ENCODE measurements at regions not wholly inside any gene's neighbourhood (a gene's known extent, or its start where the extent isn't known, plus 50 kb on each side); places are given as distances from the start of the nearest gene placed in this dataset.
"Not testable (repeated sequence)": the region's sequence is repeated elsewhere in the genome, so short reads cannot be mapped to it uniquely, and the experiment has no call there.

DNA sequence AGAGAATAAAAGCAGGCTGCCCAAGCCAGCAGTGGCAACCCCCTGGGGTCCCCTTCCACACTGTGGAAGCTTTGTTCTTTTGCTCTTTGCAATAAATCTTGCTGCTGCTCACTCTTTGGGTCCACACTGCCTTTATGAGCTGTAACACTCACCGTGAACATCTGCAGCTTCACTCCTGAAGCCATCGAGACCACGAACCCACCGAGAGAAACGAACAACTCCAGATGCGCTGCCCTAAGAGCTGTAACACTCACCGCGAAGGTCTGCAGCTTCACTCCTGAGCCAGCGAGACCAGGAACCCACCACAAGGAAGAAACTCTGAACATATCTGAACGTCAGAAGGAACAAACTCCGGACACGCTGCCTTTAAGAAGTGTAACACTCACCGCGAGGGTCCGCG is 1252.9 kb downstream of the STIM2 start:
- DNase-seq = not testable (repeated sequence)

DNA sequence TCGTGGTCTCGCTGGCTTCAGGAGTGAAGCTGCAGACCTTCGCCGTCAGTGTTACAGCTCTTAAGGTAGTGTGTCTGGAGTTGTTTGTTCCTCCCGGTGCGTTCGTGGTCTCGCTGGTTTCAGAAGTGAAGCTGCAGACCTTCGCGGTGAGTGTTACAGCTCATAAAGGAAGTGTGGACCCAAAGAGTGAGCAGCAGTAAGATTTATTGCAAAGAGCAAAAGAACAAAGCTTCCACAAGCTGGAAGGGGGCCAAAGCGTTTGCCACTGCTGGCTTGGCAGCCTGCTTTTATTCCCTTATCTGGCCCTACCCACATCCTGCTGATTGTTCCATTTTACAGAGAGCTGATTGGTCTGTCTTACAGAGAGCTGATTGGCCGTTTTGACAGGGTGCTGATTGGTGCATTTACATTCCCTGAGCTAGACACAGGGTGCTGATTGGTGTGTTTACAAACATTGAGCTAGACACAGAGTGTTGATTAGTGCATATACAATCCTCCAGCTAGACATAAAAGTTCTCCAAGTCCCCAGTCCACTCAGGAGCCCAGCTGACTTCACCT is 1256.0 kb downstream of the STIM2 start:
- DNase-seq = not testable (repeated sequence)

DNA sequence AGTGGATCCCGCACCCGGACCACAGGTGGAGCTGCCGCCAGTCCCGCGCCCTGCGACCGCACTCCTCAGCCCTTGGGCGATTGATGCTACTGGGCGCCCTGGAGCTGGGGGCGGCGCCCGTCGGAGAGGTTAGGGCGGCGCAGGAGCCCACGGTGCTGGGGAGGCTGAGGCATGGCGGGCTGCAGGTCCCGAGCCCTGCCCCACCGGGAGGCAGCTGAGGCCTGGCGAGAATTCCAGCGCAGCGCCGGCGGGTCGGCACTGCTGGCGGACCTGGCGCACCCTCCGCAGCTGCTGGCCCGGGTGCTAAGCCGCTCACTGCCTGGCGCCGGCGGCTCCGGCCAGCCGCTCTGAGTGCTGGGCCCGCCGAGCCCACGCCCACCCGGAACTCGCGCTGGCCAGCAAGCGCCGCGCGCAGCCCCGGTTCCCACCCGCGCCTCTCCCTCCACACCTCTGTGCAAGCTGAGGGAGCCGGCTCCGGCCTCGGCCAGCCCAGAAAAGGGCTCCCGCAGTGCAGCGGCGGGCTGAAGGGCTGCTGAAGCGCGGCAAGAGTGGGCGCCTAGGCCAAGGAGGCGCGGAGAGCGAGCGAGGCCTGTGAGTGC is 1256.5 kb downstream of the STIM2 start:
- no peak for DNase-seq

DNA sequence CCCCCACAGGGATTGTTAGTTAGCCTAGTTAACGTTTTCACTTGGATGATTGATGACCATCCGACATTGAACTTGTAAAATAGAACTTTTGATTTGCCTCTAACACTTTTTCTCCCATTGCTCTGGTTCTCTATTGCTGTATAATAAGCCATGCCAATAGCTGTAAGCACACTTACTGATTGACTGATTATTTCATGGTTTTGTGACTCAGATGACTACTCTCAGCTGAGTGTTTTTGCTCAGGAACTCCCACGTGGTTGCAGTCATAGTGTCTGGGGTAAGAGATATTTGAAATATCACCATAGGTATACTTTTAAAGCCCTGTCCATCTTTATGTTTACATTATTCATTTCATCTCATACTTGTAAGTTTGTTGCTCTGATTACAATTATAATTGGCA is 1285.5 kb downstream of the STIM2 start:
- DNase-seq = no peak

DNA sequence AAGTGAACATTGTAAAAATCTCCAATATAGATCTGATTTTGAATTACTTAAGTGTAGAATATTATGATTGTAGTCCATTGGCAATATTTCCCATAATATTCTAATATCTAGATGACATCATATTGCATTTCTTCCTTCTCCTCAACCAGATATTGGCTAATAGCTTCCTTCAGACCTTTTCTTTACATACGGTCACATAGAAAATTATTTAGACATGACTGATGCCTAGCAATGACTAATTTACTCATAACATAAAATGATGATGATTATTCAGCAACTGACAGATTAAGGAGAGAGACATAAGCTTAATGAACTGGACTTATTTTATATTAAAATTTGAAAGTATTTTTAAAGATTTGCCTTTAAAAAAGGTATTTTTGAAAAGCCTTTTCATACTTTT is 1287.6 kb downstream of the STIM2 start:
- no peak for DNase-seq

DNA sequence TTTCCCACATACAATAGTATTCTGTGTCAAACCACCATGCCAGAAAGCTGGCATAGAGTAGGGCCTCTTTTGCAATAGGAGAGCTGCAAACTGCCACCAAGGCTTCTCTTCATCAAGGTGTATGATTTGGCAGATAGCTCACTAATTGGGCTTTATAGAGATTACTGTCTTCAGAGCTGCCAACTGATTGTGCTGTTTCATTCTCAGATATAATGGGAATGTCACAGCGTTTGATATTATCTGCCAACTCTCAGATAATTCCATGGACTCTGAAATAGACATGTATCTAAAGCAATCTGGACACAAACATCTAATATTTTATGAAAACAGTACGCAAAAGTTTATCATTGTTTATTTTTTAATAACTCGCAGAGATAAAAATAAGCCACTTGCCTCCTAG is 1289.1 kb downstream of the STIM2 start:
- DNase-seq = no peak

DNA sequence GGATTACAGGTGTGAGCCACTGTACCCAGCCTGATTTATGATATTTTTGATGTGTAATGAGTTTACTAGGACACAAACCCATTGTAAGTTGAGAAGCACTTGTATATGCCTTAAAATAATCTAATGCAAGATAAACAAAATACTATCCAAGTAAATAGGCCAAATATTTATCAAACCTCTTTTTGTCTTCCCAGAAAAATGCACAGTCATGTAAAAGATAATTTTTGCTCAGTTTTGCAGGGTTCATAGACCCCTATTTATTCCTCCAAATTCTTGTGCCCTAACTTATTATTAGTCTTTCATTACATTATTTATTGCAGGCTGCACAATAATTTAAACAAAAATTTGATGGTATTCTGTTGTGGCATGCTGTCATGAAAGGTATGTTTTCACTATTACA is 1290.7 kb downstream of the STIM2 start:
- no peak for DNase-seq

DNA sequence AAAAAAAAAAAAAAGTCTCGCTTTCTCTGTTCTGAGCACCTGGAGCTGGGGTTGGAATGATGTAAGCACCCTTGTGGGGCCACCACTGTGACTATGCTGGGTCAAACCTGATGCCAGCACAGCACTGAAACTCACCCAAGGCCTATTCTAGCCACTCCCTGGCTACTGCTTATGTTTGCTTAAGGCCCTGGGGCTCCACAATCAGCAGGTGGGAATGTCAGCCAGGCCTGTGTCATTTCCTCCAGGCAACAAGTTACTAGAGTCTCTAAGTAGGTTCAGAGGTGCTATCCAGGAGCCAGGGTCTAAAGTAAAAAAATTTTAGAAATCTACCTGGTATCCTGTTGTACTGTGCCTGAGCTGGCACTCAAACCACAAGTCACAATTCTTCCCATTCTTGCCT is 1306.8 kb downstream of the STIM2 start:
- DNase-seq = no peak

DNA sequence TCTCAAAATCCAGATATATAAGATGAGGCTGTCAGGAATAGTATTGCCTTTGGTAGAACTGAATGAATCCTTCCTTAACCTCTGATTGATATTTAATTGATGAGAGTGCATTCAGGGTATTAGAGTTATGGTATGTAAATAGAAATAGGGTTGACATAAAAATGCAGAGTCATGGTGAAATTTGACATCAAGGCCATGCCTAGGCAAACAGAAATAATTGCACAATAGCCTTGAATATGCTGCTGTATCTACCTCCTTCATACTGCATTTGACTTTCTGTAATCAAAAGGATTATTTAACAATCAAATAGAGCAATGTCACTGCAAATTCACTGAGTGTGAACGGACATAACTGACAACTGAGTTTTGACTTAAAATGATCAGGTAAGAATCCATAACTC is 1316.3 kb downstream of the STIM2 start:
- DNase-seq = no peak

DNA sequence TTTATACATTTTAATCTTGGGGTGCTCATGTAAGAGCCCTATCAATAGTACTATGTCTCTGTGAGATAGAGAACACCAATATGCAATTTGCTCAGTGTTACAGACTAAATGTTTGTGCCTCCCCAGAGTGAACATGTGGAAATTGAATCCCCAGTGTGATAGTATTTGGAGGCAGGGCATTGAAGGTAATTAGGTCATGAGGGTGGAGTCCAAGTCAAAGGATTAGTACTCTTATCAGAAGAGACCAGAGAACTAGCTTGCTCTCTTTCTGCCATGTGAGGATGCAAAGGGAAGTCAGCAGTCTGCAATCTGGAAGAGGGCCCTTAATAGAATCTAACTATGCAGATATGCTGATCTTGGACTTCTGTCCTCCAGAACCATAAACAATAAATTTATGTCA is 1317.0 kb downstream of the STIM2 start:
- DNase-seq = no peak

DNA sequence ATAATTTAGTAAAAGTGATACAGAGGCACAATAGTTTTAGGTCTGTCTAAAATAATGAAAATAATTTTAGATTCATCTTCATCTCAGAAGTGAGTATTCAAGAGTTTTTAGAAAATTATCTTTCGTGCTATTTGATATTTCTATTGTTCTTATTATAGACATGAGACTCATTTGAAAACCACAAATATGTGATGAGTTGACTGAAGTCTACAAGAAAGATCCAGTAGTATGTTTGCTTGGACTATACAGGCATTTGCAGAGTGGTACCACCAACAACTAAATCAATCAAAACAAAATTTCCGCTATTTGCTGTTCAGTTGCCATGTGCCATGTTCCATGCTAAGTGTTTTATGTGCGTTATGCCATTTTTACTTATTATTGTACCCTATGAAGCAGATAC is 1318.5 kb downstream of the STIM2 start:
- no peak for DNase-seq

DNA sequence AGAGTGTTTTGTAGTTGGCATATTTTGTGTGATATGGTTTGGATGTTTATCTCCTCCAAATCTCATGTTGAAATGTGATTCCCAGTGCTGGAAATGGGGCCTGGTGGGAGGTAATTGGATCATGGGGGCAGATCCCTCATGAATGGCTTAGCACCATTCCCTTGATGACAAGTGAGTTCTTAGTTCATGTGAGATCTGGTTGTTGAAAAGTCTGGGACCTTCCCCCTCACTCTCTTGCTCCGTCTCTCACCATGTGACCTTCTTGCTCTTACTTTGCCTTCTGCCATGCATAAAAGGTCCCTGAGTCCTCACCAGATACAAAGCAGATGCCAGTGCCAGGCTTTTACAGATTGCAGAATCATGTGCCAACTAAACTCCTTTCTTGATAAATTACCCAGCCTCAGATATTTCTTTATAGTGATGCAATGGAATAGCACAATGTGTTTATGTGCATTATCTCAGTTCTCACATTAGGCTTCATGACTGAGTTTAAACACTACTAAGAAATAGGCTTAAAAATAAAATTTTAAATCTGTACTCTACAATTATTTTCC is 1348.8 kb downstream of the STIM2 start:
- no peak for DNase-seq

DNA sequence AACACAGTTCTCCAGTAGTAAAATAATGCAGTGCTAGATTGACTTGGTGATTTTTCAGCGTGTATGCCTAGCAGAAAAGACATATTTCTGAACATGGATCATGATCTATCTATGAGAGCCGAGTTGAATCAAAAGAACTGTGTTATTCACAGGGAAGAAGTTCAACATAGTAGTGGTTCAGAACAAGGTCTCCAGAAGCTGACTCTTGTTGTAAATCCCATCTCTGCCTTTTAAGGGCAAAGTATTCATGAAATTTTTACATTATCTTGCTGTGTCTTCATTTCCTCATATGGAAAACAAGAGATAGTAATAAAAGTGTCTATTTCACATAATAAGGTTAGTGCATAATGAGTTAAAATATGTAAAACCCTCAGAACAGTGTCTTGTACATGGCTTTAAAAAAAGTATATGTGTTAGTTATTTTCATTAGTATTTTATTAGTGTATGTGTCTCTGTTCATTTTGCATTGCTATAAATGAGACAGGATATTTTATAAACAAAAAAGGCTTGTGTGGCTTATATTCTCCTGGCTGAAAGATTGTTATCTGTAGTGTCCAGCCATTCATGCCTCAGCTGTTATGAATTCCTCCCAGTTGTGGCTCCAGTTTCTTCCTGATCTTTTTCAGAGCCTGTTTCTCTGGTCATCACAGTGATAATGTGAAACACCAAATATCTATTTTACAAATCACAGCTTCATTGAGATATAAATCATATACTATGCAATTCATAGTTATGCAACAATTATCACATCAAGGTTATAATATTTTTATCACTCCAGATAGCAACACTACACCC is 1351.2 kb downstream of the STIM2 start:
- DNase-seq = no peak

DNA sequence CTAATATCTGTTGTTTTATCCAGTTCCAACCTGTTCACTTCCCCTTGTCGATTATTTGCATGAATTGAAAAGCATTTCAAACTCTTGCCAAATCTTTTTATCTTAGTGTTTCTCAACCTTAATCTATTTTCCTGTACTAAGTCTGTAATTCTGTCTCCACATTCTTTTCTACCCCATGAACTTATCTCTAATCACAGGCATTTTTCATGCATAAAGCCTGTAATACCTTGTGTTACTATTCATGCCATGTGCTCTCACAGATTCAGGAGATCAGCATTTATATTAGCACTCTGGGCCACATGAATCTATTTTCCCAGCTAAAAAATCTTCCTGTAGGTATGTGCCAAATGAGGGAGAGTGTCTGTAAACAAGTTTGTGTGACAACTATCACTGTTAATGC is 1360.9 kb downstream of the STIM2 start:
- no peak for DNase-seq

DNA sequence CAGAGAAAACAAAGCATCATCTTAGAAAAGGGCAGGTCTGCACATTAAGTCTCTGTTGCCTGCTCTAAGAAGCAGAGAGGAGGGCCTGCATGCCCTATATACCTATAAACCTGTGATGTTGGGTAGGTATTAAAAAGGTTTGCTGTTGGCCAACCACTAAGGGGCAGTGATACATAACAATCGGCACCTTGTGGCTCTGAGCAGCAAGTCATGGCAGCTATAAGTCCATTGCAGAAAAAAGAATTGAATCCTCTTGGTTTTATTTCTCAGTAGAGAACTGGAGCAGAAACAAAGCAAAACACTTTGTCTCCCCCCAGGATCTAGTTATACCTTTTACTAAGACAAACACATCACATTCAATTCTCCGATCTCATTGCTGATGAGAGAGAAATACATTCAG is 1364.4 kb downstream of the STIM2 start:
- peak; percentile 36 for DNase-seq

DNA sequence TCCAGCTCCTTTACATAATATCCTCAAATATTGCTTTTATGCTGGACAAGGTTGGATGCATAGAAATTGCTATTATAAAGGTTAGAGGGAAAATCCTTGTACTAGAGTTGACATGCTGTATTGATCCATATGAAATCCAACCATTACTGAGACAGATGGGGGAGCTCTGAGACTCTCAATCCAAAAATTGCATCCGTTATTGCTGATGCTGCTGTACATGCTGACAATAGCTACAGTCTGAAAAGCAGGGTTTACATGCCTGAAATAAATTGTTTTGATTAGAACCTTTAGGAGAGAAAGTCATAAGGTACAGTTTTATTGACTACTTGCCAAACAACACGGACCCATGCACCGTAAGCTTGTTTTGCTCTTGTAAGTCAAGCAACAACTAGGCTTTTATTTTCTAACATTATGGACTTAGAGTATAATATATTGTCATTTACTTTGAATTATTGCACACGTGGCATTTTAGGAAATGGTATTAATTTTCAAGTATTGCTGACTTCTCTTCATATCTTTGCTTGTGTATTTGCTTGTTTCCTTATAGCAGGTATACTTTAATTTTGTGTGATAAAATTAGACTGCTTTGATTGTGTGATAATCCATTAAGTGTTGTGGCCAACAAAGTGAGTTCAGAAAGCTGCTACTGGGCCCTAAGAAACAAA is 1365.2 kb downstream of the STIM2 start:
- peak; percentile 18 for DNase-seq

DNA sequence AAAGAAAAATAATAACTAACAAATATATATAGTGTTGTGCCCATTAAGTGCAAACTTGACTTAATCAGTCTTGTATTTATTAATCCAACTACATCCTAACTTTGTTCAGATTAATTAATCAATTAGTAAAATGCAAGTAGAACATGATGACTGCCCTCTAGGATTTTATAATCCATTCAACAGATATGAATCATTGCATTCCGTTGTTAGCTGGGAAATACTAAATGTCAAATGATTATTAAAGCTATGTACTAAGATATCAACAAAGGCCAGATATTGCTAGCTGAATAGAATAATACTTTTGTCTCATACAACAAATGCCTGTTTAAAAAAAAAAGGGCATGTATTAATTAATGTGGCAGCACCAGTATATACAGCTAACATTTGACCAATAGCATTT is 1366.3 kb downstream of the STIM2 start:
- DNase-seq = peak; percentile 6

DNA sequence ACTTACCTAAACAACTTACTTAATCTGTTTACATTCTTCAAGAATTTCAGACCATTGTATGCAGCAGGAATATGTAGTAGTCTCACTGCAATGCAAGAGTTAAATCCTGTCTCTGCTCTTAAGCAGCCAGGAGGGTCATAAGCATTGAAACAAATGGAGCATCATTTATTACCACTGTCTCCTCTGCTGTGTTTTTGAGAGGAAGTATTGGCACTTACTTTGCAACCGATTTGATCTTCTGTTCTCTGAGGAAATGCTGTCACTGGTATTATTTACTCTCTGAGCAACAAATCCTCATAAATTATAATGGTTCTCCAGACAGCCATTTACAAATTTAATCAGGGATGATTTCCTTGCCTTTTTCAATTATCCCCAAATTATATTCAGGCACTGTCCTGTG is 1367.1 kb downstream of the STIM2 start:
- DNase-seq = no peak

DNA sequence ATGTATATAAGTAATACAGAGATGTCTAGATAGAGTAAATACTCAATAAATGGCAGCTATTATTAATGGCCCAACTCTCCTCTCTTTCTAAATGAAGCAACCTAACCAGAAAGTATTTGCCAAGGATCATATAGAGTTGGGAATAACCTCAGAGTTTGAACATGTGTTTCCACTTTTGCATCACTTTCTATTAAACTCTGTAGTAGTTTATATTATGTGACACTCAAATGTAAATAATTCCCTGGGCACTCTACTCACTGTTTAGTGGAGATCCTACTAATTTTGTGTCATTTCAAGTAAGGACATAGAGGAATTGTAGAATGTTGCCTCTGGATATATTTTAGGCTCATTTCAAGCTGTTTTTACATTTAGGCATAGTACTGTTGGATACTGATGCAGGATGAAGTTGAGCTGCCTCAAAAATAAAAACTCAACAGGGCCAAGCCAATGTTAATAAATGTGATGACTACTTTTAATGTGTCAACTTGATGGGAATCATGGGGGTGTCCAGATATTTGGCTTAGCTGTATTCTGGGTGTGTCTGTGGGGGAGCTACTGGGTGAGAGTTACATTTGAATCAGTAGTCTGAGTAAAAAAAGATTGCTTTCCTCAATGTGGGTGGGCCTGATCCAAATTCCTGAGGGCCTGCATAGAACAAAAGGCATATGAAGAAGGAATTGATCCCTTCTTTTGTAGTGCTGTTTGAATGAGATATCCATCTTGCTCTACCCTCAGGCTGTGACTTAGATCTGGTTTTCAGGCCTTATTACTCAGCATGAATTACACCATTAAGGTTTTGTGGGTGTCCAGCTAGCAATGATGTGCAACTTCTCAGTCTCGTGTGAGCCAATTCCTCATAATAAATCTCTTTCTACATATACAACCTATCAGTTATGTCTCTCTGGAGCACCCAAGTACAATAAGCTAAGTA is 1368.2 kb downstream of the STIM2 start:
- peak; percentile 68 for DNase-seq

DNA sequence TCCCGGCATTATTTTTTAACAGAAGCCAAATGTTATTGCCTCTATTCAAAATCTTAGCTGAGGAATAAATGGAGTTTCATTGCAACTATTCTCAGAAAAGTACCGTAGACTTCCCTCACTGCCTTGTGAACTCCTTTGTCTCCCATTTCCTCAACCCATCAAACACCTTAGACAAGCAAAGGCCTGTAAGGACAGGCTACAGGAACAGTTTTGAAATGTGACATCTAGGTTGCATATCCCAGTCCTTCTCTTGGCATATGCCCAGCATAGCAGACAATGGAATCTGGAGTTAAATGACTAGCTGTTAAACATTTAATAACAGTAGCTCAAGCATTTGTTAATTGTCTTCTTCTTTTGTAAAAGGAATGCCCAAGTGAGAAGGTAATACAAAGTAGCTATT is 1371.7 kb downstream of the STIM2 start:
- no peak for DNase-seq

DNA sequence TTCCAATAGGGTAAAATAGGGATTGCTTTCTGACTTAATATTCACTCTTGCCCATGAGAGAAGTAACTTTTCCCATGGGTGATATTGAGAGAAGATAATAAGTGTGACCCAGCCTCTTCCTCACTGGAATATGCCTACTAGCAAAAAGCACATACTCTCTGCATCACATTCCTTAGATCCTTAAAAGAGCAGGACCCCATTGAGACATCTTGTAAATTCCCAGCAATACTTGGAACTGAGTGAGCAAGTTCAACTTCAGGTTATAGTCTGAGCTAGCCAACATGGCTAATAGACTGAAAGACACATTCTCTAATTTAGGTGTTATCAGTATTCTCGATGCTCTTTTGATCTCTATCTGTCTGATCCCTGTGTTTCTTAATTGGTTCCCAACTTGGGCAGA is 1372.3 kb downstream of the STIM2 start:
- no peak for DNase-seq

DNA sequence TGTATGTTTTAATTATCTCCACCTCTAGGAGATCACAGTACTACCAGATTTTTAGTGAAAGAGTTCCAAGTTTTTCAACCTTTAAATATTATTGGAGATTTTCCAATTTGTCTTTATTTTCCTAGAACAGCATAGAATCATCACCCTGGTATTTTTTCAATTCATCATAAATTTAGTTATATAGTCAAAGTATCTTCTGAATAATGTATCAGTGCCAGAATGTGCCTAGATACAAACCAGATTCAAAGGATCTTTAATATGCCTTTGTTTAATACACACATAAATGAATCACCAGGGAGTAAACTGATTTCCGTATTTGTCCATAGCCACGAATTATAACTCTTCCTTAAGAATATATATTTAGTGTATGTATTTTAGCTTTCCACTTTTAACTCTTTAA is 1373.1 kb downstream of the STIM2 start:
- no peak for DNase-seq

DNA sequence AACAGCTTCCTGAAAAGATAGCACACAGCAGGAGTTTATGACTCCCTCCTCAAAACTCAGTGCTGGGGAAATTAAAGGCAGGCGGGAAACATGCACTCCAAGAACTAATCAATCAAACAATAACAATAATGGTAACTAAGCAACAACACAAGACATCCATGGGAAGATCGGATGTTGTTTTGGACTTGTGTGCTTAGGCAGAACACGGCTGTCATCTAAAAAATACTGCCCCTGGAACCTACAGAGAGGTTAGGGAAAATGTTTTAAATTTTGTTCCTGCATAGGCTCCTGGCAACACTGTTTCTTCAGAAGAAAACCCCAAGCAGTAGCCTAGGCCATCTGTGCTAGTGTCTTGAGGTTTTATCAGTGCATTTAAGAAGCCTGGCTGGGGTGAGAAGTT is 1378.2 kb downstream of the STIM2 start:
- DNase-seq = no peak

All from HCEC 1CT (cell line).